ENCODE measurements at regions not wholly inside any gene's neighbourhood (a gene's known extent, or its start where the extent isn't known, plus 50 kb on each side); places are given as distances from the start of the nearest gene placed in this dataset.

GRCh38 chr11:19649751-19650150, 62.9 kb upstream of the NAV2 start:
- CTCF ChIA-PET = no interaction called here
- POLR2A ChIA-PET = no interaction called here

GRCh38 chr11:19648321-19648720, 64.3 kb upstream of the NAV2 start:
- Mint-ChIP-seq H3K27ac (ENCODE audit: unreplicated experiment) (no peak overlapping the region), H3K4me1 (ENCODE audit: low read depth, unreplicated experiment) (no peaks in the 10 kb centered on the region)
- no peak for TF ChIP-seq CTCF (IDR thresholded peaks at IDR 0.05; ENCODE audit: insufficient read depth in 1 of 2, low read depth in 1 of 2, low read length in 1 of 2, severe bottlenecking in 1 of 2, unreplicated experiment in 1 of 2)

More at GRCh38 chr11:19649751-19650150, 62.9 kb upstream of the NAV2 start:
- Mint-ChIP-seq H3K27me3 (ENCODE audit: insufficient read depth, unreplicated experiment) (peaks cover 2% of the 10 kb centered on the region), H3K9me3 (ENCODE audit: unreplicated experiment) (no peaks in the 10 kb centered on the region), H3K36me3 (ENCODE audit: insufficient read depth, unreplicated experiment) (no peaks in the 10 kb centered on the region), H3K4me3 (ENCODE audit: unreplicated experiment) (no peak overlapping the region), H3K4me1 (ENCODE audit: low read depth, unreplicated experiment) (no peaks in the 10 kb centered on the region), H3K27ac (ENCODE audit: unreplicated experiment) (no peak overlapping the region)
- no peaks in the 10 kb centered on the region; the same call in 1 of the 2 replicates for H3K4me1 ChIP-seq
- no peak overlapping the region for H3K4me3 ChIP-seq (ENCODE audit: low read depth, low read length)
- TF ChIP-seq CTCF (IDR thresholded peaks at IDR 0.05; ENCODE audit: insufficient read depth in 1 of 2, low read depth in 1 of 2, low read length in 1 of 2, severe bottlenecking in 1 of 2, unreplicated experiment in 1 of 2) = no peak
- no peaks in the 10 kb centered on the region for H3K27me3 ChIP-seq (replicated peaks; ENCODE audit: control insufficient read depth, insufficient read depth, low read length)
- no peaks in the 10 kb centered on the region for H3K36me3 ChIP-seq (ENCODE audit: control insufficient read depth, insufficient read depth, low read length)
- H3K9me3 ChIP-seq = no peaks in the 10 kb centered on the region
- no peak for DNase-seq
- no TSS peak for BruUV-seq (replicated peaks)
- intact Hi-C loops (cut with micrococcal nuclease; ENCODE audit: unreplicated experiment) = no loop called here

GRCh38 chr11:19647816-19648215, 64.8 kb upstream of the NAV2 start:
- H3K27me3 ChIP-seq (replicated peaks; ENCODE audit: control insufficient read depth, insufficient read depth, low read length) = no peaks in the 10 kb centered on the region
- DNase-seq = no peak
- BruUV-seq (replicated peaks) = no TSS peak
- no peak for TF ChIP-seq CTCF (IDR thresholded peaks at IDR 0.05; ENCODE audit: insufficient read depth in 1 of 2, low read depth in 1 of 2, low read length in 1 of 2, severe bottlenecking in 1 of 2, unreplicated experiment in 1 of 2)
- Mint-ChIP-seq H3K4me1 (ENCODE audit: low read depth, unreplicated experiment) (no peaks in the 10 kb centered on the region), H3K27me3 (ENCODE audit: insufficient read depth, unreplicated experiment) (peaks cover 2% of the 10 kb centered on the region), H3K9me3 (ENCODE audit: unreplicated experiment) (no peaks in the 10 kb centered on the region), H3K27ac (ENCODE audit: unreplicated experiment) (no peak overlapping the region), H3K4me3 (ENCODE audit: unreplicated experiment) (no peak overlapping the region), H3K36me3 (ENCODE audit: insufficient read depth, unreplicated experiment) (no peaks in the 10 kb centered on the region)
- intact Hi-C loops (cut with micrococcal nuclease; ENCODE audit: unreplicated experiment) = no loop called here
- no peaks in the 10 kb centered on the region for H3K36me3 ChIP-seq (ENCODE audit: control insufficient read depth, insufficient read depth, low read length)
- H3K9me3 ChIP-seq = no peaks in the 10 kb centered on the region
- no peaks in the 10 kb centered on the region; the same call in 1 of the 2 replicates for H3K4me1 ChIP-seq
- ChIA-PET CTCF (no interaction called here), POLR2A (no interaction called here)
- no peak overlapping the region for H3K4me3 ChIP-seq (ENCODE audit: low read depth, low read length)

More at GRCh38 chr11:19648321-19648720, 64.3 kb upstream of the NAV2 start:
- ChIA-PET POLR2A (no interaction called here), CTCF (no interaction called here)
- peaks cover 2% of the 10 kb centered on the region for H3K27me3 Mint-ChIP-seq (ENCODE audit: insufficient read depth, unreplicated experiment)
- H3K36me3 Mint-ChIP-seq (ENCODE audit: insufficient read depth, unreplicated experiment) = no peaks in the 10 kb centered on the region
- Histone ChIP-seq H3K27me3 (replicated peaks; ENCODE audit: control insufficient read depth, insufficient read depth, low read length) (no peaks in the 10 kb centered on the region), H3K4me1 (no peaks in the 10 kb centered on the region; the same call in 1 of the 2 replicates), H3K4me3 (ENCODE audit: low read depth, low read length) (no peak overlapping the region), H3K9me3 (no peaks in the 10 kb centered on the region), H3K36me3 (ENCODE audit: control insufficient read depth, insufficient read depth, low read length) (no peaks in the 10 kb centered on the region)
- intact Hi-C loops (cut with micrococcal nuclease; ENCODE audit: unreplicated experiment) = no loop called here
- no peak for DNase-seq
- H3K9me3 Mint-ChIP-seq (ENCODE audit: unreplicated experiment) = no peaks in the 10 kb centered on the region
- no peak overlapping the region for H3K4me3 Mint-ChIP-seq (ENCODE audit: unreplicated experiment)
- no TSS peak for BruUV-seq (replicated peaks)

All from Caco-2 (cell line).